ENCODE measurements at regions not wholly inside any gene's neighbourhood (a gene's known extent, or its start where the extent isn't known, plus 50 kb on each side); places are given as distances from the start of the nearest gene placed in this dataset.

- Histone ChIP-seq H3K27me3 (ENCODE audit: insufficient read depth, poor library complexity, severe bottlenecking) (no peaks in the 10 kb centered on the region), H3K4me3 (replicated peaks; ENCODE audit: insufficient read depth, low read length) (no peak overlapping the region), H3K27ac (replicated peaks) (no peak overlapping the region)
- no peak for DNase-seq (ENCODE audit: low read depth in 1 of 2, low spot score in 1 of 2)
- no peak for TF ChIP-seq POLR2AphosphoS5 (IDR thresholded peaks at IDR 0.05; ENCODE audit: low read depth)
- TF ChIP-seq SPI1 (IDR thresholded peaks at IDR 0.05; ENCODE audit: borderline replicate concordance, low read depth) = no peak
- TF ChIP-seq REST (IDR thresholded peaks at IDR 0.05; ENCODE audit: insufficient replicate concordance, low read depth) = no peak
- TF ChIP-seq GABPA (IDR thresholded peaks at IDR 0.05; ENCODE audit: low read depth) = no peak
- TF ChIP-seq CTCF (IDR thresholded peaks at IDR 0.05; ENCODE audit: insufficient read depth, low read length) = no peak
These were observed 807.8 kb upstream of the TMEM132C start for GRCh38 chr12:127459166-127459565.

GRCh38 chr12:127459687-127460086 is 807.3 kb upstream of the TMEM132C start:
- TF ChIP-seq CTCF (IDR thresholded peaks at IDR 0.05; ENCODE audit: insufficient read depth, low read length) (no peak), GABPA (IDR thresholded peaks at IDR 0.05; ENCODE audit: low read depth) (no peak), REST (IDR thresholded peaks at IDR 0.05; ENCODE audit: insufficient replicate concordance, low read depth) (no peak), SPI1 (IDR thresholded peaks at IDR 0.05; ENCODE audit: borderline replicate concordance, low read depth) (no peak), POLR2AphosphoS5 (IDR thresholded peaks at IDR 0.05; ENCODE audit: low read depth) (no peak)
- H3K27me3 ChIP-seq (ENCODE audit: insufficient read depth, poor library complexity, severe bottlenecking) = no peaks in the 10 kb centered on the region
- no peak for DNase-seq (ENCODE audit: low read depth in 1 of 2, low spot score in 1 of 2)
- H3K27ac ChIP-seq (replicated peaks) = no peak overlapping the region
- H3K4me3 ChIP-seq (replicated peaks; ENCODE audit: insufficient read depth, low read length) = no peak overlapping the region

GRCh38 chr12:127463237-127463636 is 803.7 kb upstream of the TMEM132C start:
- no peak for DNase-seq (ENCODE audit: low read depth in 1 of 2, low spot score in 1 of 2)
- no peak overlapping the region for H3K27ac ChIP-seq (replicated peaks)
- TF ChIP-seq POLR2AphosphoS5 (IDR thresholded peaks at IDR 0.05; ENCODE audit: low read depth) = no peak
- no peak for TF ChIP-seq GABPA (IDR thresholded peaks at IDR 0.05; ENCODE audit: low read depth)
- no peak for TF ChIP-seq REST (IDR thresholded peaks at IDR 0.05; ENCODE audit: insufficient replicate concordance, low read depth)
- TF ChIP-seq CTCF (IDR thresholded peaks at IDR 0.05; ENCODE audit: insufficient read depth, low read length) = no peak
- no peak for TF ChIP-seq SPI1 (IDR thresholded peaks at IDR 0.05; ENCODE audit: borderline replicate concordance, low read depth)
- no peaks in the 10 kb centered on the region for H3K27me3 ChIP-seq (ENCODE audit: insufficient read depth, poor library complexity, severe bottlenecking)
- H3K4me3 ChIP-seq (replicated peaks; ENCODE audit: insufficient read depth, low read length) = no peak overlapping the region

Measured in HL-60 (cell line).